Activated CD8-positive, alpha-beta T cell treated with anti-CD3 and anti-CD28 coated beads for 36 hours (primary cell): ENCODE measurements at regions not wholly inside any gene's neighbourhood (a gene's known extent, or its start where the extent isn't known, plus 50 kb on each side); places are given as distances from the start of the nearest gene placed in this dataset.
A peak's percentile ranks its signal among the peaks of the same experiment; 100 is the strongest.
"Not testable (repeated sequence)": the region's sequence is repeated elsewhere in the genome, so short reads cannot be mapped to it uniquely, and the experiment has no call there.

Source experiments
- ATAC-seq: fragments of 200-7000 bp; cut with Tn5 transposase; one replicate; pipeline ENCODE4 v1.10.0; 2021; ENCODE audit warnings: mild to moderate bottlenecking, moderate library complexity
- CTCF ChIA-PET: fragments of 350-600 bp; sonication (Branson Sonifier 250); formaldehyde crosslinking; loops from one replicate; lab custom pipeline; 2021; ENCODE audit warnings: antibody characterized with exemption; lab: Charles Lee
- POLR2A ChIA-PET: fragments of 350-600 bp; sonication (Branson Sonifier 250); formaldehyde crosslinking; loops from one replicate; lab custom pipeline; 2021; ENCODE audit warnings: antibody characterized with exemption; lab: Charles Lee
- DNase-seq: peaks from one replicate; pipeline ENCODE4 v3.0.0-alpha.2; 2020
- H3K27ac Mint-ChIP-seq: one replicate; pipeline ENCODE4 v1.8.0; 2021; ENCODE audit warnings: mild to moderate bottlenecking, mixed read lengths
- H3K27me3 Mint-ChIP-seq: one replicate; pipeline ENCODE4 v1.8.0; 2021; ENCODE audit warnings: mixed read lengths
- H3K36me3 Mint-ChIP-seq: one replicate; pipeline ENCODE4 v1.8.0; 2021; ENCODE audit warnings: low read depth, mixed read lengths
- H3K4me1 Mint-ChIP-seq: one replicate; pipeline ENCODE4 v1.8.0; 2021; ENCODE audit warnings: low read depth, mixed read lengths
- H3K4me3 Mint-ChIP-seq: one replicate; pipeline ENCODE4 v1.8.0; 2021; ENCODE audit warnings: mild to moderate bottlenecking, moderate library complexity, mixed read lengths
- H3K9me3 Mint-ChIP-seq: one replicate; pipeline ENCODE4 v1.8.0; 2021; ENCODE audit warnings: mixed read lengths
- CTCF ChIP-seq: fragments of 200-600 bp; IDR thresholded peaks from one replicate; pipeline ENCODE4 v1.8.0; 2022; ENCODE audit warnings: antibody characterized with exemption, mild to moderate bottlenecking
- intact Hi-C: fragments of 100-400 bp; cut with micrococcal nuclease; formaldehyde crosslinking; loops from one replicate; pipeline ENCODE4 v1.10.0; 2022

- CTCF ChIA-PET, result interaction anchor here (0.6 kb wide), 1 partner anchor 408 kb away, joined by 3 read pairs; no protein-coding TSS in a partner anchor
- peaks cover 8% of the 10 kb centered on the region for H3K27me3 Mint-ChIP-seq
- ATAC-seq (no peak), DNase-seq (no peak)
- H3K36me3 Mint-ChIP-seq, result no peaks in the 10 kb centered on the region
- no peak overlapping the region for H3K27ac Mint-ChIP-seq
- no peaks in the 10 kb centered on the region for H3K4me1 Mint-ChIP-seq
- no peaks in the 10 kb centered on the region for H3K9me3 Mint-ChIP-seq
- H3K4me3 Mint-ChIP-seq, result no peak overlapping the region
- POLR2A ChIA-PET, result no interaction called here
- TF ChIP-seq CTCF, result no peak
- intact Hi-C loops, result no loop called here
These were observed 127.5 kb downstream of the TMX1 start for GRCh38 chr14:51367600-51367931.

- no peak overlapping the region for H3K27ac Mint-ChIP-seq
- DNase-seq (no peak), ATAC-seq (no peak)
- CTCF ChIA-PET, result interaction anchor here (1.5 to 1.6 kb wide), 2 partner anchors 10 to 284 kb away, joined by 4 to 6 read pairs; no protein-coding TSS in a partner anchor
- no peaks in the 10 kb centered on the region for H3K9me3 Mint-ChIP-seq
- peaks cover 8% of the 10 kb centered on the region for H3K27me3 Mint-ChIP-seq
- H3K4me1 Mint-ChIP-seq, result no peaks in the 10 kb centered on the region
- intact Hi-C loops, result no loop called here
- H3K4me3 Mint-ChIP-seq, result no peak overlapping the region
- TF ChIP-seq CTCF, result no peak
- POLR2A ChIA-PET, result interaction anchor here (0.6 kb wide), 1 partner anchor 14 kb away, joined by 3 read pairs; no protein-coding TSS in a partner anchor
- H3K36me3 Mint-ChIP-seq, result no peaks in the 10 kb centered on the region
These were observed 128.7 kb downstream of the TMX1 start for GRCh38 chr14:51368721-51369163.

- peak; percentile 70 for TF ChIP-seq CTCF
- Mint-ChIP-seq H3K4me1 (no peaks in the 10 kb centered on the region), H3K27me3 (peaks cover 8% of the 10 kb centered on the region), H3K9me3 (no peaks in the 10 kb centered on the region), H3K4me3 (no peak overlapping the region), H3K27ac (no peak overlapping the region), H3K36me3 (no peaks in the 10 kb centered on the region)
- ChIA-PET POLR2A (no interaction called here), CTCF (interaction anchor here (0.6 to 1.7 kb wide), 6 partner anchors 11 to 410 kb away, joined by 3 to 7 read pairs (median 4); no protein-coding TSS in a partner anchor)
- ATAC-seq (no peak), DNase-seq (peak; percentile 39)
- intact Hi-C loops, result loop anchor here (5.0 kb wide), 1 partner anchor 412 kb away; no protein-coding TSS in a partner anchor
These were observed 129.8 kb downstream of the TMX1 start for GRCh38 chr14:51369814-51370213.

- H3K4me1 Mint-ChIP-seq, result no peaks in the 10 kb centered on the region
- POLR2A ChIA-PET, result no interaction called here
- DNase-seq, result no peak
- no peaks in the 10 kb centered on the region for H3K36me3 Mint-ChIP-seq
- H3K4me3 Mint-ChIP-seq, result no peak overlapping the region
- intact Hi-C loops, result loop anchor here (5.0 kb wide), 1 partner anchor 411 kb away; no protein-coding TSS in a partner anchor
- H3K9me3 Mint-ChIP-seq, result no peaks in the 10 kb centered on the region
- CTCF ChIA-PET, result interaction anchor here (1.2 to 1.7 kb wide), 5 partner anchors 9 to 406 kb away, joined by 3 to 7 read pairs (median 4); no protein-coding TSS in a partner anchor
- TF ChIP-seq CTCF, result no peak
- no peak overlapping the region for H3K27ac Mint-ChIP-seq
- H3K27me3 Mint-ChIP-seq, result peaks cover 8% of the 10 kb centered on the region
- ATAC-seq, result no peak
These were observed 130.8 kb downstream of the TMX1 start for GRCh38 chr14:51370758-51371386.

- intact Hi-C loops, H3K36me3 Mint-ChIP-seq, ATAC-seq, H3K4me1 Mint-ChIP-seq, H3K4me3 Mint-ChIP-seq, CTCF ChIA-PET, H3K27ac Mint-ChIP-seq, H3K27me3 Mint-ChIP-seq, POLR2A ChIA-PET, H3K9me3 Mint-ChIP-seq, DNase-seq: not testable (repeated sequence)
These were observed 137.1 kb downstream of the TMX1 start for GRCh38 chr14:51377186-51377585.
